ENCODE measurements at regions not wholly inside any gene's neighbourhood (a gene's known extent, or its start where the extent isn't known, plus 50 kb on each side); places are given as distances from the start of the nearest gene placed in this dataset.

DNA sequence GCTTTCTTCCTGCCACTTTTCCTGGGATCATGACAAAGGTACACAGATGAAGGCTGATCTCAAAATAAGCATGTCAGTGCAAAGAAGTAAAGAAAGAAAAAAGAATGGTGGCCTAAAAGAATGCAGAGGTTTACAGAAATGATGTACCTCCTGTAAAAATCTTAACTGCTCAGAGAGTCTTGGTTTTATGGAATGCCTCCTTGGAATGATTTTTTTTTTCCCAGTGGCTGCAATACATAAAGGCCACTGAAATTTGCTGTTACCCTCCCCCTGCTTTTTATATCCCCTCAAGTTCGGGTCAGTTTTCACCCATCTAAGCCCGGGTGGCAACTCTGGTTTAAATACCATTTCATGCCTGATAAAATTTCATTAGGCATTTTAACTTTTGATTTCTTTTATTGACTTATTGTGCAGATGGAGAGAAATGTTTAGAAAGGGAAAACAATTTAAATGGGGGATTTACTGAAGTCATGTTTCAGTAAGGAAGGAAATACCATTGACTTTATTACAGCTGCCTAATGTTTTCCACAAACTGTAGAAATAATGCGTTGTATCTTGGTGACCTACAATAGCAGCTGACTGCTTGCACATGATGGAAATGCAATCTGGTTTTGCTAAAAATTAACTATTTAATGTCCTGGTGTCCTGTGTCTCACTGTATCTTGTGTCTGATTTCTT lies 102.5 kb downstream of the SAMD9 start:
- DNase-seq = no peak

DNA sequence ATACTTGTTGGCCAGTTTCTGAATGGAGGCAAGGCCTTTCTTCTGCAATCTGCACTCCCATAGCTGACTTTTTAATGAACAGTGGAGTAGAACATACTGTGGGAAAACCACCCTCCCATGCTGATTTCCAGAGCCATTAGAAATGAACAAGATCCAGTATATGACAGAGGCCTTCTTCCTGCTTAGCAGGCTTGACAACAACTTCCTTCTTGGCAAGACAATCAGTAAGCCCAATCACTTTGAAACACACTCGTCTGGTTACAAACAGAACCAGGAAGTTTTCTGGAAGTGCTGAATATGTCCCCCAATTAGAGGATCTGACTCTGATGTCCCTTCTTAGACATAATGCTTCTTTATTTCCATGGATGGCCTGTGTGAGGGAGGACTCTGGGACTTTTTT lies 103.4 kb downstream of the SAMD9 start:
- no peak for DNase-seq

GRCh38 chr7:93013446-93014061 lies 104.2 kb downstream of the SAMD9 start:
- no peak for DNase-seq

GRCh38 chr7:93011351-93012294 lies 106.2 kb downstream of the SAMD9 start:
- no peak for DNase-seq

- DNase-seq = no peak
Observed at GRCh38 chr7:93008833-93009232, 108.9 kb downstream of the SAMD9 start.

DNA sequence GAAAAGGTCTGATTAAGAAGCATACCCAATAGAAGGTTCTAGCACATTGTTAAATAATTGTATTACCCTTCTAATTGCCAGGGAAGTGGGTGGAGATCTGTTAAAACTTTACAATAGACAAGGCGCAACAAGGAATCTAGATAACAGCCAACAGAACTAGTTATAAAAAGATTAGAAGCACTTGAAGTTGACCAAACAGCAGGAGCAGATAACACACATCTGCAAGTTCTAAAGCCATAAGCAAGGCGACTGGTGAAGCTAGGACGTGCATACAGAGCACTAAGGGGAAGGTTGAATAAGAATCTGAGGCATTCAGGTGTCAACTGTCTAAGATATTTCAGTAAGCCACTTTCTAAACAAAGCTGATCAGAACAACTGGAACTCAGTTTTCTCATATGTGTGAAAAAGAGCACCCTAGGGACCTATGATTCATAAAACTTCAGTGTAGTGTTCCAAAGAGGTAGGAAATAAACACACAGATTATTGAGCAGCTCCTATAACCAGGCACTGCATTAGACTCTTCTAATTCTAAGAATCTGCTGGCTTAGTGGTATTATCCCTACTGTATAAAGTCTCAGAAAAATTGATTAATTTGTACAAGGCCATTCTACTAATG lies 111.2 kb downstream of the SAMD9 start:
- DNase-seq = no peak

DNA sequence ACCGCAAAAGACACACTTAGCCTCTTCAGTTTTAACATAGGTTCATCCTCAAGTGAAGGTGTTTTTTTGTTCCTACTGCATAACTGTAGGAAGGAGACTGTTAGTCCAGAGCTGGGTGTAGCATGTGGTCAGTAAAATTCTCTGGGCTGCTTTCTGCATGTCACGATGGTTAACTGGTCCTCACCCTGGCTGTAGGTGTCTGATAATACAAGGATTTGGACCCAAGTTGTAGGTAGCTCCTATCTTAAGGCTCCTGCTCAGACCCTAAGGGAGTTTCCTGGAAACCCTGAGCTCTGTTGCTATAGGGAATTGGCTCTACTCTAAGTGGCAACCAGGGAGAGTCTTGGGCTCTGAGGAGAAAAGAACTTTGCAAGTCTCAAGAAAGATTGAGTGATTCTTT lies 112.9 kb downstream of the SAMD9 start:
- no peak for DNase-seq

DNA sequence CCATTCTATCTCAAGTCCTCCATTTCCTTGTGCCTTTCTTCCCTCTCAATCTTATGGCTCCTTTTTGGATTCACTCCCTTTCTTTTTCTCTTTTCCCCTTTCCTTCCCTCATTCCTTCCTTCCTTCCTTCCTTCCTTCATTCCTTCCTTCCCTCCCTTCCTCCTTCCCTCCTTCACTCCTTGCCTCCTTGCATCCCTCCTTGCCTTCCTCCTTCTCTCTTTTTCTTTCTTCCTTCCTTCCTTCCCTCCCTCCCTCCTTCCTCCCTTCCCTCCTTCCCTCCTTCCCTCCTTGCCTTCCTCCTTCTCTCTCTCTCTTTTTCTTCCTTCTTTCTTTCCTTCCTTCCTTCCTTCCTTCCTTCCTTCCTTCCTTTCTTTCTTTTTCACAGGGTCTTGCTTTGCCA lies 120.1 kb downstream of the SAMD9 start:
- no peak for DNase-seq

GRCh38 chr7:92997152-92997551 lies 120.6 kb downstream of the SAMD9 start:
- DNase-seq = no peak

GRCh38 chr7:92994901-92995300 lies 122.9 kb downstream of the SAMD9 start:
- no peak for DNase-seq

GRCh38 chr7:92992932-92993331 lies 124.8 kb downstream of the SAMD9 start:
- DNase-seq = no peak

DNA sequence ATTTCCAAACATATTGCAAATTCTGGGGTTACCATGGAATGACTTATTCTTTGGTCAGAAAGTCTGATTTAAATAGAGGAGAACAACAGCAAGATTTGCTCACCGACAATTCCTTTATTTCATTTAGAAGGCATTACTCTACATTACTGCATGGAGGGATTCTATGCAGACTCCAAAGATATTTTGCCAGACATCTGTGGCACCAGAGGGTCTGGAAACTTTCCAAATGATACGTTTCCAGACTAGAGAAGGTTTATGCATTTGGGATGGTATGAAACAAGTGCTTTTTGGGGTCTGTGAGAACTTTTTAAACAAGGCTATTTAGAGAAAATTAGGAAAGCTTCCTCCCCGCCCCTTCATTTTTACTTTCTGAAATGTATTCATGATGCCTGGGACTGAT lies 125.3 kb downstream of the SAMD9 start:
- DNase-seq = no peak

- no peak for DNase-seq
Observed at GRCh38 chr7:92991190-92991589, 126.6 kb downstream of the SAMD9 start.

- DNase-seq = no peak
Observed at GRCh38 chr7:92988941-92989545, 128.7 kb downstream of the SAMD9 start.

DNA sequence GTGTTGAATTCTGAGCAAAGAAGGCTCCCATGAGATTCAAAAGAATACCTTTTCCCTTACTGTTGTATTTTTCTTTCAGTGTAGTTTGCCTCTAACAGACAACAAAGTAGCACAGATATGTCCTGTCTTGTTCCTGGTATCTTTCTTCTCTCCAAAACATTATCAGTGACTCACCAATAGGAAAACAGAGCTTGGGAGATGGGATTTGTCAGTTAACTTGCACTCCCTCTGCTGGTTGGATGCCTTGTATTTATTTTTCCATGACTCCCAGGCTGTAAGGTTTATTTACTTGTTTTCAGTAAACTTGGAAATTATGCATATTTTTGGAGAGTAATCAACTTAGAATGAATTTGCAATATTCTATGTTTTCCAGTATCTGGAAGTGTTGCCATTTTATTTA lies 129.7 kb downstream of the SAMD9 start:
- no peak for DNase-seq

DNA sequence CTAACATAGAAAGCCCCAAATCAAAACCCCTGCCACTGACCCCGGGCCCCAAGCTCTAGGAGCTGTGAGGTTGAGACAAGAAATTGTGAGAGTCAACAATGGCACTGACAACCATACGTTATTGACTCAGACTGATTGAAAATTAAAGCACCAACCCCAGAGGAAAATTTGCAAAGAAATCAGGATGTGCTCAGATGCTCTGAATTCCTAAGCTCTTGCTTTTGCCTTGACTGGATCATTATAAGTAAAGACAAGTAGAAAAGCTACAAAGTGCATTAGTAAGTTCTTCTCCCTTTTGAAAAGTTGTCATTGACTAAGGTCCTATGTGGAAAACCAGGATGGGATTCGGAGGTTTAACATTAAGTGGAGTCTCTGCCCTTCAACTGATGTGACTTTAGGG lies 130.2 kb downstream of the SAMD9 start:
- DNase-seq = no peak

GRCh38 chr7:92987095-92987494 lies 130.7 kb downstream of the SAMD9 start:
- DNase-seq = no peak

GRCh38 chr7:92982928-92983327 lies 134.9 kb downstream of the SAMD9 start:
- no peak for DNase-seq

DNA sequence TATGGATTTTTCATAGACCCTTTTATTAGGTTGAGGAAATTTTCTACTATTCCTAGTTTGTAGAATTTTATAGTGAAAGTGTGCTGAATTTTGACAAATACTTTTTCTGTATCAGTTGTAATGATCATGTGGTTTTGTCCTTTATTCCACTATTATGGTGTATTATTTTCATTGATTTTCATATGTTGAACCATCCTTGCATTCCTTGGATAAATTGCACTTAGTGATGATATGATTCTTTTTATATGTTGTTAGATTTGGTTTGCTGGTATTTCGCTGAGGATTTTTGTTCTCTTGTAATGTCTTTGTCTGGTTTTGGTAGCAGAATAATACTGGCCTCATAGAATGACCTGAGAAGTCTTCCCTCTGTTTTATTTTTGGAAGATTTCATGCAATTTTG lies 140.6 kb upstream of the CDK6 start:
- DNase-seq = no peak

DNA sequence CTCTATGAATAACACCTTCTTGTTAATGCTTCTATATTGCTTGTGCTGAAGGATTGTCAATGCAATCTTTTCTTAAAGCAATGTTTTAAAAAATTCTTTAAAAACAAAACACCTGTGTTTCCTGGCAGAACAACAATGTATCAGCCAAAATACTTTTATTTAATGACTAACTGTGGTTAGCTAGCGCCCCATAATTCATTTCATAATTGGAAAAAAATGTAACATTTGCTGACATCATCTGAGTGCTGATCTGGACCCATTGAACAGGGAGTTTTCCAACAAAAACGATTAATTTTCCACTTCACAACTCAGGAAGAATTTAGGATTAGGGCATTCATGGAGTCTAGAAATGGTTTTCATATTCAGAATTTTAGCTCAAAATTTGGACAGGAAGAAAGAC lies 137.6 kb upstream of the CDK6 start:
- DNase-seq = no peak

DNA sequence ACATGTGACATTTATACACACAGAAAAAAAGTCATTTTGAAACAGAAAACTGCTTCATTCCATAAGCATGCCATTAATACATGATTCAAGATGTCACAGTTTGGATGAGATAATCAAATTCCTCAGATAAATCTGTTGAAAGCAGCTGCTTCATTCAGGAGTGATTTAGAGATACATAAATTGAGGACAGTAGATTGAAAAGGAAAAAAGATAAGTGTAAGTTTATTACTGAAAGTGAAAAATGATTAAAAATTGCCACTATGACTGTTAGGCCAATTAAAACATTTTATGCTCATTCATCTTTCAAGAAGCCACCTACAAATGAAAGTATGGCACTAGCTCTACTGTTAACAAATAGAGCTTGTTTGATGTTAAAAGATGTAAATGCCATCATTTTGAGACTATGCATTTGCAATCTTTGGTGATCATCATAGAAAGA lies 136.9 kb upstream of the CDK6 start:
- no peak for DNase-seq

DNA sequence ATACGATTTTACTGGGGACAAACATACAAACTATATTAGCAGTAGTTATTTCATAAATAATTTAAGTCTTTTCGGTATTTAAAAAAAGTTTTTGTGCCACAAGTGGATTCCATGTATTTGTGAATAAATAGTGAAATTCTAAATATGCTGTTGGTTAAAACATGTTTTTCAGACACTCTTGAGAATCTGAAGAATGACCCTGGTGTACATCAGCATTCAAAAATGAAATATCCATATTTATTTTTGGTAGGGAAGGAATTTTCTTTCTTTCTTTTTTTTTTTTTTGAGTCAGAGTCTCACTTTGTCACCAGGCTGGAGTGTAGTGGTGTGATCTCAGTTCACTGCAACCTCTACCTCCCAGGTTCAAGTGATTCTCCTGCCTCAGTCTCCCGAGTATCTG lies 136.1 kb upstream of the CDK6 start:
- DNase-seq = no peak

DNA sequence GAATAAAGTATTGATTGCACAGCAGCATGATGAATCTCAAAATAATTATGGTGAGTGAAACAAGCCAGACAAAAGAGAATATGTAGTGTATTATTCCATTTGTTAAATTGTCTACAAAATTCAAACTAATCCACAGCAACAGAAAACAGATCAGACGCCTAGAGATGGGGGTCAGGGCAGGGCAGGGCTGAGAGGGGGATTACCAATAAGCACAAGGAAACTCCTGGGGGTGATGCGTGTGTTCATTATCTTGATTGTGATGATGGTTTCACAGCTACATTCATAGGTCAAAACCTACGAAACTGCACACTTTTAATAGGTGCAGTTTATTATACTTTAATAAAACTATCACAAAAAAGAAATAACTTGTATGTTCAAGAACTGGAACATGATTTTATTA lies 132.7 kb upstream of the CDK6 start:
- no peak for DNase-seq

All from activated naive CD4-positive, alpha-beta T cell treated with anti-CD3 and anti-CD28 coated beads, Interleukin-2, amount 50 U/mL, for 16 hours (primary cell).